ENCODE measurements at regions not wholly inside any gene's neighbourhood (a gene's known extent, or its start where the extent isn't known, plus 50 kb on each side); places are given as distances from the start of the nearest gene placed in this dataset.
A peak's percentile ranks its signal among the peaks of the same experiment; 100 is the strongest.
"Not testable (repeated sequence)": the region's sequence is repeated elsewhere in the genome, so short reads cannot be mapped to it uniquely, and the experiment has no call there.

DNA sequence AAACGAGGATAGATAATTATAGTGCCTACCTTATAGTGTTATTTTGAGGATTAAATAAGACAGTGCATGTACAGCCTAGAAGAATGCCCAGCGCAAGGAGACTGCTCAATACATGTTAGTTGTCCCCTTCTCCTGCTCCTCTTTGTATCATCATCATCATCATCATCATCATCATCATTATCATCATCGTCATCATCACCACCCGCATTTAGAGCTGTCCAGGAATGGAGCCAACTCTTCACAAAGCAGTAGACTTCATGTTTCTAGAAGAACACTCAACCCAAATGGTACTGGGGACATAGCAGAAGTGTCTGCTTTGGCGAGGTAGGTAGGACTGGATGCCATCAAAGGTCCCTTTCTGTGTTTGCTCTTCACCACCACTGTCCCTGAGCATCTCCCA lies 116.0 kb downstream of the TRIM43 start:
- TF ChIP-seq, protein P1, sequence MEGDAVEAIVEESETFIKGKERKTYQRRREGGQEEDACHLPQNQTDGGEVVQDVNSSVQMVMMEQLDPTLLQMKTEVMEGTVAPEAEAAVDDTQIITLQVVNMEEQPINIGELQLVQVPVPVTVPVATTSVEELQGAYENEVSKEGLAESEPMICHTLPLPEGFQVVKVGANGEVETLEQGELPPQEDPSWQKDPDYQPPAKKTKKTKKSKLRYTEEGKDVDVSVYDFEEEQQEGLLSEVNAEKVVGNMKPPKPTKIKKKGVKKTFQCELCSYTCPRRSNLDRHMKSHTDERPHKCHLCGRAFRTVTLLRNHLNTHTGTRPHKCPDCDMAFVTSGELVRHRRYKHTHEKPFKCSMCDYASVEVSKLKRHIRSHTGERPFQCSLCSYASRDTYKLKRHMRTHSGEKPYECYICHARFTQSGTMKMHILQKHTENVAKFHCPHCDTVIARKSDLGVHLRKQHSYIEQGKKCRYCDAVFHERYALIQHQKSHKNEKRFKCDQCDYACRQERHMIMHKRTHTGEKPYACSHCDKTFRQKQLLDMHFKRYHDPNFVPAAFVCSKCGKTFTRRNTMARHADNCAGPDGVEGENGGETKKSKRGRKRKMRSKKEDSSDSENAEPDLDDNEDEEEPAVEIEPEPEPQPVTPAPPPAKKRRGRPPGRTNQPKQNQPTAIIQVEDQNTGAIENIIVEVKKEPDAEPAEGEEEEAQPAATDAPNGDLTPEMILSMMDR (IDR thresholded peaks at IDR 0.05): no peak
- no peaks in the 10 kb centered on the region for H3K9me3 ChIP-seq

DNA sequence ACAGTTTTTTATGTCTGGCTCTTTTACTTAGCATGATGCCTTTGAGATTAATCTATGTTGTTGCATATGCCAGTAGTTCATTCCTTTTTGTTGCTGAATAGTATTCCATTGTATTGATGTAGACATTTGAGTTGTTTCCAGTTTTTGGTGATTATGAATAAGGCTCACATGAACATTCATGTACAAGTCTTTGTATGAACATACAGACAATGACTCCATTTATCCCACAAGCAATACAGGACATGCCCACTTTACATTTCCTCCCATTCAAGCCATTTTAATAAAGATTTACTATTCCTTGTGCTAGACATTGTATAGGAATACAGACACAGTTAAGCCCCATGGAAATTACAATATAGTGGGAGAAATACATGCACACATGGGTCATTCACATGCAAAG lies 118.0 kb downstream of the TRIM43 start:
- no peak overlapping the region for H3K27ac ChIP-seq
- no peaks in the 10 kb centered on the region for H3K36me3 ChIP-seq
- H3K9me3 ChIP-seq: no peaks in the 10 kb centered on the region
- no peaks in the 10 kb centered on the region for H3K27me3 ChIP-seq
- no peak overlapping the region for H3K4me3 ChIP-seq
- intact Hi-C loops (cut with DNase I): no loop called here
- TF ChIP-seq, protein P1 (IDR thresholded peaks at IDR 0.05): no peak
- no peak for ATAC-seq
- no peak for DNase-seq
- peaks cover 11% of the 10 kb centered on the region for H3K4me1 ChIP-seq

More for the DNA sequence above, 116.0 kb downstream of the TRIM43 start:
- Histone ChIP-seq H3K27ac (no peak overlapping the region), H3K36me3 (no peaks in the 10 kb centered on the region), H3K4me3 (no peak overlapping the region), H3K27me3 (no peaks in the 10 kb centered on the region), H3K4me1 (no peaks in the 10 kb centered on the region)
- intact Hi-C loops (cut with DNase I): no loop called here
- ATAC-seq (no peak), DNase-seq (no peak)

DNA sequence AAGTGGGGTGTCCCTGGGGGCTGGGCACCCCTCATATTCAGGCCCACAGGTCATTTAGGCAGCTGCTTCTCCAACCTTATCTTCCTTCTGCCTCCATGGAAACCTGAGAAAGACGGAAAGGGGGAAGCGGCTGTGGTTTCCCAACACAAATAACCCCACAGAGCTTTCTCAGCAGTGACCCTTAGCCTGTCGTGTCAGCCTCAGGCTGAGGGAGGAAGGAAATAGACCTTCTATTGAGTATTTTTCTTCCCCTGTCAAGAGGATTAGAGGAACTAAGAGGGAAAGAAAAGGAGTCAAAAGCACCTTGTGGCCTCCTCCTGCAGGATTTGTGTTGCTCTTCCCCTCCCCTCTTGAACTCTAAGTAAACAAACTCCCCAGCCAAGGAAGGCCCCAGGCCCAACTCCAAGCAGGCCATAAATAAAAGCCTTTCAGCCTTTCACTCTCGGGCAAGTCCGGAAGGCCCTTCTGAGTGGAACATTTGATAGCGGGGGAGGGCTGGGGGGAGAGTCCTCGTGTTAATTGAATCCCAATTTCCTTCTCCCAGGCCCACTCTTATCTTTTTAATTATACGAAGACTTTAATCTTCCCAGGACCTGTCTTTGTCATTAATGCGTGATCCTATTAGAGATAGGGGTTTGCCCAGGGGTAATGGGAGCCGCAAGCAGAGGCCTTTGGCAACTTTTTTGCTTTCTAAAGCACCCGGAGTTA lies 121.8 kb downstream of the TRIM43 start:
- H3K9me3 ChIP-seq; H3K36me3 ChIP-seq; H3K27me3 ChIP-seq; DNase-seq; intact Hi-C loops (cut with DNase I); H3K4me3 ChIP-seq: not testable (repeated sequence)
- ATAC-seq: peak; percentile 51
- Histone ChIP-seq H3K4me1 (peaks cover 19% of the 10 kb centered on the region), H3K27ac (peak overlapping the region; percentile 63)

DNA sequence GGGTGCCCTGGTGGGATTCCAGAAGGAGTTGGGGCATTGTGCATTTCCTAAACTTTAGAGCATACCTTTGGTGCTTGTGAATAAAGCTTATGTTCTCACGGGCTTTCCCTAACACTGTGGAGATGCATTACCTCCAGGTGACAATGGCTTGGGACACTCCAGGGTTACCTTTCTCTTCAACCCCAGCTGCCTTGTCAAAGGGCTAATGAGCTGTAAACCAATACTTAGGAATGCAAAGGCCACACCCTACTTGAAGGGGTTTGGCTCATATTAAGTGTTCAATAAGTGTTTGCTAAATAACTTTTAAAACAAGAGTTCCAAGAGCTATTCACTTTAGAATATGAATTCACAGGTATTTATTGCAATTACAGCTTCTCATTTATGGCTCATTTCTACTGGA lies 122.6 kb downstream of the TRIM43 start:
- H3K27me3 ChIP-seq: not testable (repeated sequence)

DNA sequence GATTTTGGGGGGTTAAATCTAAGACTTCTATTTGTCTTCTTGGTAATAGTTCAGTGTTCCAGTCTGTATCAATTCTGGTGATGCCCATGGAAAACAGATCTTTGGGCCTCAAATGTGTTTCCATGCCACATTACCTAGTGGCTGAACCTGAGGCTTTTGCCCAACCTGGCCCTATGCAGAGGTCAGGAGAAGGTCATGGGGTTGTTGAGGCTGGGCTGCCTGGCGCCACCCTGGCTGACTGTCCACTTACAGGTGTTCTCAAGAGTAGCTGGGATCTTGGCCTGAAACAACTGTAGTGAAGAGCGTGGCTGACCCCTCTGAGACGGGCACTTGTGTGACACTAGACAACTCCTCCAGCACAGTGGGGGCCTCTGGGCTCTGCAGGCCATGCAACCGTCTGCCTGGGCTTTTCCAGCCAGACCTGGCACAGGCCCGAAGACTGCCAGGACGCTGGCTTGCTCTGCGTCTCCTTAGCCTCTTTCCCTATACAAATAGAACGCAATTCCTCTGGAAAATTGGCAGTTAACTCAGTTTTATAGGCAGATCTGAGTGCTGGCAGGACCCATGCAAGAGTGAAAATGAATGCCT lies 127.8 kb downstream of the TRIM43 start:
- H3K9me3 ChIP-seq: no peaks in the 10 kb centered on the region
- no peak overlapping the region for H3K27ac ChIP-seq
- peaks cover 10% of the 10 kb centered on the region for H3K4me1 ChIP-seq
- ATAC-seq: peak; percentile 85
- DNase-seq: peak; percentile 78
- TF ChIP-seq, protein P1 (IDR thresholded peaks at IDR 0.05): no peak
- no peaks in the 10 kb centered on the region for H3K27me3 ChIP-seq
- intact Hi-C loops (cut with DNase I): no loop called here
- no peak overlapping the region for H3K4me3 ChIP-seq
- no peaks in the 10 kb centered on the region for H3K36me3 ChIP-seq

More for the DNA sequence above, 122.6 kb downstream of the TRIM43 start:
- intact Hi-C loops (cut with DNase I); H3K4me3 ChIP-seq; H3K9me3 ChIP-seq; DNase-seq; H3K36me3 ChIP-seq: not testable (repeated sequence)
- H3K27ac ChIP-seq: peak overlapping the region; percentile 63
- peak; percentile 82 for ATAC-seq
- peaks cover 19% of the 10 kb centered on the region for H3K4me1 ChIP-seq

DNA sequence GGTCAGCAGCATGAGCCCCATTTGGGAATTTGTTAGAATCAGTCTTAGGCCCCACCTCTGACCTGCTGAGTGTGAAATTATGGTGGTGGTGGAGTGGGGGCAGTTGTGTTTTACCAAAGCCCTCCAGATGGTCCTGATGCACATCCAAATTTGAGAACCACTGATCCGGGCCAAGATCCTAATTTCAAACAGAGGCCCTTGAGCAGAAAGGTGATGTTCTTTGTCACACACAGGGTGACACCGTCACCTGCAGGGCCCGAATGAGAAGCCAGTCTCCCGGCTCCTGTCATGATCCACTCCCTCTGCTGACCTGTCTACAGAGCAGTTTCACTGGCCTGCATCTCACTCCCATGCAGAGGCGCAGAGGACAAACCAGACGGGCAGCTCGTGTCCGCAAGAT lies 129.9 kb downstream of the TRIM43 start:
- H3K4me1 ChIP-seq: no peaks in the 10 kb centered on the region
- no peaks in the 10 kb centered on the region for H3K36me3 ChIP-seq
- H3K9me3 ChIP-seq: no peaks in the 10 kb centered on the region
- H3K4me3 ChIP-seq: no peak overlapping the region
- H3K27me3 ChIP-seq: no peaks in the 10 kb centered on the region
- DNase-seq (no peak), ATAC-seq (no peak)
- H3K27ac ChIP-seq: no peak overlapping the region
- intact Hi-C loops (cut with DNase I): no loop called here
- TF ChIP-seq, protein P1 (IDR thresholded peaks at IDR 0.05): no peak

All from upper lobe of right lung (tissue), 1 donor.